ENCODE measurements at regions not wholly inside any gene's neighbourhood (a gene's known extent, or its start where the extent isn't known, plus 50 kb on each side); places are given as distances from the start of the nearest gene placed in this dataset.

DNA sequence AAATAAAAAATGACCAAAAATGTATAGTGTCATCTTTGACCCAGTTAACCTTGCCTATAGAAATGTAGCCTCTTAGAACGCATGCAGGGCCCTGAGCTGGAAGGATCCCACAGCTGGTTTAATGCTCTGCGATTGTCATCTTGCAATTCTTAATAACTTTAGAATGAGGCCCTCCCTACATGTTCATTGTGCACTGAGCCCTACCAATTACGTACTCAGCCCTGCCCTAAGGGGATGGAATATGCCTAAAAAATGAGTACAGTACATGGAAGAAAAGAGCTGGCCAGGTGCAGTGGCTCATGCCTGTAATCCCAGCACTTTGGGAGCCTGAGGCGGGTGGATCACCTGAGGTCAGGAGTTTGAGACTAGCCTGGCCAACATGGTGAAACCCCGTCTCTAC, 57.8 kb upstream of the BCAR3 start:
- Mint-ChIP-seq H3K4me3 (ENCODE audit: low read depth, unreplicated experiment) (no peak overlapping the region), H3K36me3 (ENCODE audit: insufficient read depth, unreplicated experiment) (no peaks in the 10 kb centered on the region), H3K9me3 (ENCODE audit: low read depth, unreplicated experiment) (no peaks in the 10 kb centered on the region), H3K27ac (ENCODE audit: unreplicated experiment) (no peak overlapping the region), H3K27me3 (ENCODE audit: unreplicated experiment) (no peaks in the 10 kb centered on the region), H3K4me1 (ENCODE audit: low read depth, unreplicated experiment) (no peaks in the 10 kb centered on the region)
- no TSS peak for BruUV-seq (replicated peaks)
- TF ChIP-seq, protein P1, sequence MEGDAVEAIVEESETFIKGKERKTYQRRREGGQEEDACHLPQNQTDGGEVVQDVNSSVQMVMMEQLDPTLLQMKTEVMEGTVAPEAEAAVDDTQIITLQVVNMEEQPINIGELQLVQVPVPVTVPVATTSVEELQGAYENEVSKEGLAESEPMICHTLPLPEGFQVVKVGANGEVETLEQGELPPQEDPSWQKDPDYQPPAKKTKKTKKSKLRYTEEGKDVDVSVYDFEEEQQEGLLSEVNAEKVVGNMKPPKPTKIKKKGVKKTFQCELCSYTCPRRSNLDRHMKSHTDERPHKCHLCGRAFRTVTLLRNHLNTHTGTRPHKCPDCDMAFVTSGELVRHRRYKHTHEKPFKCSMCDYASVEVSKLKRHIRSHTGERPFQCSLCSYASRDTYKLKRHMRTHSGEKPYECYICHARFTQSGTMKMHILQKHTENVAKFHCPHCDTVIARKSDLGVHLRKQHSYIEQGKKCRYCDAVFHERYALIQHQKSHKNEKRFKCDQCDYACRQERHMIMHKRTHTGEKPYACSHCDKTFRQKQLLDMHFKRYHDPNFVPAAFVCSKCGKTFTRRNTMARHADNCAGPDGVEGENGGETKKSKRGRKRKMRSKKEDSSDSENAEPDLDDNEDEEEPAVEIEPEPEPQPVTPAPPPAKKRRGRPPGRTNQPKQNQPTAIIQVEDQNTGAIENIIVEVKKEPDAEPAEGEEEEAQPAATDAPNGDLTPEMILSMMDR (IDR thresholded peaks at IDR 0.05; ENCODE audit: unreplicated experiment) = no peak
- intact Hi-C loops (cut with micrococcal nuclease; ENCODE audit: unreplicated experiment) = no loop called here
- no peak for DNase-seq
- CTCF ChIA-PET = interaction anchor here (0.5 kb wide), 1 partner anchor 435 kb away, joined by 3 read pairs; no protein-coding TSS in a partner anchor

DNA sequence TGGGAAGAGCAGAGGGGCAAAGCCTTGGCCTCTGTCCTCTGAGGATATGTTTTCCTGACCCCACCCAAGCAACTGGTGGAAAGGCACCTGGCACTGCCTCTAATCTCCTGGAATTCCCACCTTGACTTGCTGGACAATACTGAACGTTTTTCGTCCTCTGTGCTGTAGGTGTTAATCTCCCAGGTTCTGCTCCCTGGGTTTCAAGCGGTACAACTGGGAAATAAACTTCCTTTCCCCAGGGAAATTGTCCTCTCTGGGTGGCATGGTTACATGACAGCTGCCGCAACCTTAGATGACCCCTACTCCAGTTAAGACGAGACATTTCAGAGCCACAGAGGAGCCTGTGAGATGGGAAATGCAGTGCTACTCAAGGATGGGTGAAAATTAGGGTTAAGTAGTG, 57.3 kb upstream of the BCAR3 start:
- no peak for DNase-seq
- H3K27ac Mint-ChIP-seq (ENCODE audit: unreplicated experiment) = no peak overlapping the region
- intact Hi-C loops (cut with micrococcal nuclease; ENCODE audit: unreplicated experiment) = no loop called here
- H3K36me3 Mint-ChIP-seq (ENCODE audit: insufficient read depth, unreplicated experiment) = no peaks in the 10 kb centered on the region
- TF ChIP-seq, protein P1 (IDR thresholded peaks at IDR 0.05; ENCODE audit: unreplicated experiment) = no peak
- CTCF ChIA-PET = no interaction called here
- H3K4me3 Mint-ChIP-seq (ENCODE audit: low read depth, unreplicated experiment) = no peak overlapping the region
- H3K9me3 Mint-ChIP-seq (ENCODE audit: low read depth, unreplicated experiment) = no peaks in the 10 kb centered on the region
- no TSS peak for BruUV-seq (replicated peaks)
- no peaks in the 10 kb centered on the region for H3K4me1 Mint-ChIP-seq (ENCODE audit: low read depth, unreplicated experiment)
- no peaks in the 10 kb centered on the region for H3K27me3 Mint-ChIP-seq (ENCODE audit: unreplicated experiment)

DNA sequence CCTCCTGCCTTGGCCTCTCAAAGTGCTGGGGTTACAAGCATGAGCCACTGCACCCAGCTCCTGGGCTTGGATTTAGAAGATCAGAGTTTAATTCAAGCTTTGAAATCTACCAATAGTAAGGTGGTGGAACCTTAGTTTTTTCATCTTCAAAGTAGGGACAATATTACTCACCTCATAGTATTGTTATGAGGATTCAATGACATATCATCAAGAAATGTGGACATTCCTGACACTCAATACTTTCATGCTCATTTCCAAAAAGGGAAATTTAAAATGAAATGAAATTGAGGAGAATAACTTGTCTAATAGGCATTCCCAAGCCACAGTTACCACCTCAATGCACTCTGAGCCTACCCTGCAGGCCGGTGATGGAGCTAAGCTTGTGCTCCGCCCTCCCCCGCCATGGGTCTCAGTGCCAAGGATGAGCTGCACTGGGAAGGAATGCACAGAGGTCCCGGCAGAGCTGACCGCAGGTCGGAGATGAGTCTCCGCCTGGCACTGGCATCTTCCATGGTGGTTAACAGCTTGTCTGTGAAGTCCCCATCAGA, 56.5 kb upstream of the BCAR3 start:
- Mint-ChIP-seq H3K4me1 (ENCODE audit: low read depth, unreplicated experiment) (no peaks in the 10 kb centered on the region), H3K27ac (ENCODE audit: unreplicated experiment) (no peak overlapping the region), H3K36me3 (ENCODE audit: insufficient read depth, unreplicated experiment) (no peaks in the 10 kb centered on the region), H3K27me3 (ENCODE audit: unreplicated experiment) (no peaks in the 10 kb centered on the region), H3K9me3 (ENCODE audit: low read depth, unreplicated experiment) (no peaks in the 10 kb centered on the region), H3K4me3 (ENCODE audit: low read depth, unreplicated experiment) (no peak overlapping the region)
- TF ChIP-seq, protein P1 (IDR thresholded peaks at IDR 0.05; ENCODE audit: unreplicated experiment) = no peak
- no peak for DNase-seq
- CTCF ChIA-PET = no interaction called here
- no TSS peak for BruUV-seq (replicated peaks)
- intact Hi-C loops (cut with micrococcal nuclease; ENCODE audit: unreplicated experiment) = no loop called here

DNA sequence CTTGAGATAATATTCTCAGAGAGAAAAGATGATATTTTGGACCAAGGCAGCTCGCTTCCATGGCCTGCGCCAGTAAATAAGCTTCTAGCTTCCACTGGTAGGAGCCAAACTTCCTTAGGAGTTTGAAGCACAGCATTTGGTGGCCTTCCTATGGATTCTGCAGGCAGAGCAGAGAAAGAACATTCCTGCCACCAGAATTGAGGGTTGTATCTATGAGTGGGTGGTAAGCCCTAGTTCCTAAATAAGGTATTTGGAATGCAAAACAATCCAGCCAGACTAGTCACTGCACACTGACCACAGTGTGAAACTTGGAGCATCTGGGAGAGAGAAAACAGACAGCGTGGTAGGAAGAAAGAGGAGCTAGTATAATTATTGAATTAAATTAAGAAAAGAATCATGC, 54.1 kb upstream of the BCAR3 start:
- no peak for DNase-seq
- CTCF ChIA-PET = no interaction called here
- no TSS peak for BruUV-seq (replicated peaks)
- TF ChIP-seq, protein P1 (IDR thresholded peaks at IDR 0.05; ENCODE audit: unreplicated experiment) = no peak
- Mint-ChIP-seq H3K27me3 (ENCODE audit: unreplicated experiment) (no peaks in the 10 kb centered on the region), H3K9me3 (ENCODE audit: low read depth, unreplicated experiment) (no peaks in the 10 kb centered on the region), H3K36me3 (ENCODE audit: insufficient read depth, unreplicated experiment) (no peaks in the 10 kb centered on the region), H3K4me1 (ENCODE audit: low read depth, unreplicated experiment) (no peaks in the 10 kb centered on the region), H3K4me3 (ENCODE audit: low read depth, unreplicated experiment) (no peak overlapping the region), H3K27ac (ENCODE audit: unreplicated experiment) (no peak overlapping the region)
- intact Hi-C loops (cut with micrococcal nuclease; ENCODE audit: unreplicated experiment) = no loop called here
